GM19240 (cell line): ENCODE measurements at regions not wholly inside any gene's neighbourhood (a gene's known extent, or its start where the extent isn't known, plus 50 kb on each side); places are given as distances from the start of the nearest gene placed in this dataset.
"Not testable (repeated sequence)": the region's sequence is repeated elsewhere in the genome, so short reads cannot be mapped to it uniquely, and the experiment has no call there.

Source experiments
- DNase-seq: peaks from one replicate; pipeline ENCODE4 v3.0.0; 2011; ENCODE audit warnings: low spot score; ENCODE audit not compliant: insufficient read length

GRCh38 chr9:2277644-2278043 lies 262.5 kb downstream of the SMARCA2 start:
- DNase-seq = not testable (repeated sequence)

GRCh38 chr9:2279138-2279537 lies 264.0 kb downstream of the SMARCA2 start:
- not testable (repeated sequence) for DNase-seq

GRCh38 chr9:2281031-2281802 lies 266.1 kb downstream of the SMARCA2 start:
- DNase-seq = no peak

GRCh38 chr9:2281803-2282185 lies 266.6 kb downstream of the SMARCA2 start:
- no peak for DNase-seq

GRCh38 chr9:2284770-2285169 lies 269.6 kb downstream of the SMARCA2 start:
- no peak for DNase-seq

- DNase-seq = no peak
Measured at GRCh38 chr9:2285416-2286332, 270.5 kb downstream of the SMARCA2 start.

- no peak for DNase-seq
Measured at GRCh38 chr9:2286333-2286705, 271.2 kb downstream of the SMARCA2 start.

GRCh38 chr9:2286825-2287455 lies 271.8 kb downstream of the SMARCA2 start:
- DNase-seq = no peak

- DNase-seq = no peak
Measured at GRCh38 chr9:2288309-2288708, 273.2 kb downstream of the SMARCA2 start.

GRCh38 chr9:2289263-2289662 lies 274.1 kb downstream of the SMARCA2 start:
- DNase-seq = no peak

- DNase-seq = no peak
Measured at GRCh38 chr9:2290382-2290781, 275.2 kb downstream of the SMARCA2 start.

GRCh38 chr9:2291980-2292704 lies 277.0 kb downstream of the SMARCA2 start:
- DNase-seq = no peak

GRCh38 chr9:2292733-2293132 lies 277.6 kb downstream of the SMARCA2 start:
- no peak for DNase-seq

GRCh38 chr9:2297771-2298170 lies 282.6 kb downstream of the SMARCA2 start:
- no peak for DNase-seq

- DNase-seq = no peak
Measured at GRCh38 chr9:2298217-2298616, 283.1 kb downstream of the SMARCA2 start.

- no peak for DNase-seq
Measured at GRCh38 chr9:2299156-2299842, 284.2 kb downstream of the SMARCA2 start.

GRCh38 chr9:2299843-2300205 lies 284.7 kb downstream of the SMARCA2 start:
- DNase-seq = no peak

GRCh38 chr9:2300325-2300724 lies 285.2 kb downstream of the SMARCA2 start:
- DNase-seq = no peak

- no peak for DNase-seq
Measured at GRCh38 chr9:2302606-2303005, 287.5 kb downstream of the SMARCA2 start.

- no peak for DNase-seq
Measured at GRCh38 chr9:2303056-2303455, 287.9 kb downstream of the SMARCA2 start.

GRCh38 chr9:2307480-2307879 lies 292.3 kb downstream of the SMARCA2 start:
- no peak for DNase-seq
